ENCODE measurements at regions not wholly inside any gene's neighbourhood (a gene's known extent, or its start where the extent isn't known, plus 50 kb on each side); places are given as distances from the start of the nearest gene placed in this dataset.

- Histone ChIP-seq H3K4me1 (peaks cover 0 to 11% (median 0%) of the 10 kb centered on the region in 3 donors), H3K27me3 (peaks cover 0 to 37% (median 0%) of the 10 kb centered on the region in 4 donors), H3K9me3 (no peaks in the 10 kb centered on the region), H3K4me3 (no peak overlapping the region), H3K36me3 (no peaks in the 10 kb centered on the region), H3K27ac (no peak overlapping the region)
- no peak for DNase-seq
- intact Hi-C loops (cut with DNase I): no loop called here
- WGBS, 2 donors: 47 to 71% methylated on average over 5 to 7 of the region's 7 CpGs
- TF ChIP-seq CTCF (IDR thresholded peaks at IDR 0.05): no peak
- TF ChIP-seq POLR2A (IDR thresholded peaks at IDR 0.05): no peak
Observed at GRCh38 chr10:9227679-9228365, 1173.3 kb downstream of the GATA3 start.

GRCh38 chr10:9228771-9229170 is 1174.3 kb downstream of the GATA3 start:
- DNase-seq: no peak
- H3K27me3 ChIP-seq: peaks cover 0 to 44% (median 0%) of the 10 kb centered on the region in 4 donors
- peaks cover 0 to 11% (median 0%) of the 10 kb centered on the region in 3 donors for H3K4me1 ChIP-seq
- H3K4me3 ChIP-seq: no peak overlapping the region
- no peak for TF ChIP-seq POLR2A (IDR thresholded peaks at IDR 0.05)
- no peak for TF ChIP-seq CTCF (IDR thresholded peaks at IDR 0.05)
- no peaks in the 10 kb centered on the region for H3K36me3 ChIP-seq
- intact Hi-C loops (cut with DNase I): no loop called here
- H3K27ac ChIP-seq: no peak overlapping the region
- WGBS, 2 donors: 71 to 100% methylated on average over 1 of the region's 1 CpG
- no peaks in the 10 kb centered on the region for H3K9me3 ChIP-seq

DNA sequence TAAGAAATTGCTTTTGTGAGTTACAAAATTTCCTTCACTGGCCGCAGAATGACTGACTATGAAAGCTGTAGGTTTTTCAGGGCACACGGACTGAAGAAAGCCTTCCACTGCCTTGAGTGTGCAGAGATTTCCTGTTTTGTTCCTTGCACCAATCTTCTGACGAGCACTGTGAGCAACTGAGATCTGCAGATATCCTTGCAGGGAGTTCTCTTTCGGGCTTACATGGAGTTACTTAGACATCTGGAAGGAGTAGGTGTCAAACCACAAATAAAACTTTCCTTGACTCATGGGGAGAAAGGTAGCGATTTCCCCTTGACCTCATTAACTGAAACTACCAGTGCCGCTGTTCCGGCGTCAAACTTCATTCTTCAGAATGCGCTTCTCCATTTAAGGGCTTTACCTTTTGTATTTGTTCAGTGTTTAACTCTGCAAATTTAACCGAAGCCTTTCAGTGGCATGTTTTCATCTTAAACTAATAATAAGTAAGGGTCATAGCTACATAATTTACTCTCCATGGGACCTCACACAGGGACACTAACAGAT is 1175.3 kb downstream of the GATA3 start:
- no peak overlapping the region for H3K4me3 ChIP-seq
- WGBS, 2 donors: 79 to 83% methylated on average over 10 of the region's 10 CpGs
- no peak for DNase-seq
- peaks cover 0 to 52% (median 0%) of the 10 kb centered on the region in 4 donors for H3K27me3 ChIP-seq
- H3K9me3 ChIP-seq: no peaks in the 10 kb centered on the region
- peaks cover 0 to 11% (median 0%) of the 10 kb centered on the region in 3 donors for H3K4me1 ChIP-seq
- no peaks in the 10 kb centered on the region for H3K36me3 ChIP-seq
- H3K27ac ChIP-seq: no peak overlapping the region
- TF ChIP-seq CTCF (IDR thresholded peaks at IDR 0.05): no peak
- TF ChIP-seq POLR2A (IDR thresholded peaks at IDR 0.05): no peak
- intact Hi-C loops (cut with DNase I): no loop called here

- 44 to 52% methylated on average over 2 to 3 of the region's 3 CpGs for WGBS, 2 donors
- Histone ChIP-seq H3K36me3 (no peaks in the 10 kb centered on the region), H3K27ac (no peak overlapping the region), H3K9me3 (no peaks in the 10 kb centered on the region), H3K4me3 (no peak overlapping the region), H3K4me1 (peaks cover 0 to 11% (median 0%) of the 10 kb centered on the region in 3 donors), H3K27me3 (peaks cover 0 to 57% (median 0%) of the 10 kb centered on the region in 4 donors)
- no peak for DNase-seq
- intact Hi-C loops (cut with DNase I): no loop called here
- TF ChIP-seq CTCF (IDR thresholded peaks at IDR 0.05): no peak
- no peak for TF ChIP-seq POLR2A (IDR thresholded peaks at IDR 0.05)
Observed at GRCh38 chr10:9230625-9231024, 1176.1 kb downstream of the GATA3 start.

DNA sequence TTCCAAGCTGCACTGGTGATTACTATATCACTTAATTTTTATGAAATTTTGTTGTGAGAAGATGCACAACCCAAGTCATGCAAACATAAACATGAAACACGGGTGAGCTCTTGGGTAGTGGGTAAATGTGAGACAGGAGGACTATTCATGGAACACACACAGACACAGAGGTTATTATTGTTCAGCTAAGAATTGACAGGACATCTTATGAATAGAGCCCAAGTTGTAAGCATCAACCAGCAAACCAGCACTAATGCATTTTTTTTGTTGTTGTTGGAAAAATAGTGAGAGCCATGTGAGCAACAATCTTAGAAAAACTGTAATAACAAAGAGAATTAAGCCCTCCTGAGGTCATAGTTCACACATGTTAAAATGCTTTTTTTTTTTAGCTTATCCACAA is 1179.7 kb downstream of the GATA3 start:
- peaks cover 0 to 77% (median 0%) of the 10 kb centered on the region in 4 donors for H3K27me3 ChIP-seq
- H3K4me3 ChIP-seq: no peak overlapping the region
- 53 to 67% methylated on average over 1 of the region's 1 CpG for WGBS, 2 donors
- intact Hi-C loops (cut with DNase I): no loop called here
- H3K36me3 ChIP-seq: no peaks in the 10 kb centered on the region
- H3K4me1 ChIP-seq: no peaks in the 10 kb centered on the region
- H3K27ac ChIP-seq: no peak overlapping the region
- TF ChIP-seq POLR2A (IDR thresholded peaks at IDR 0.05) (no peak), CTCF (IDR thresholded peaks at IDR 0.05) (no peak)
- no peak for DNase-seq
- H3K9me3 ChIP-seq: no peaks in the 10 kb centered on the region

Data from esophagus squamous epithelium (tissue), 5 donors.